H1 (cell line): ENCODE measurements at regions not wholly inside any gene's neighbourhood (a gene's known extent, or its start where the extent isn't known, plus 50 kb on each side); places are given as distances from the start of the nearest gene placed in this dataset.

ENCODE experiments used
- CTCF ChIA-PET: fragments of 300-600 bp; sonication (Branson Sonifier 250); formaldehyde crosslinking; loops from one replicate; lab custom pipeline; 2021; ENCODE audit not compliant: partially characterized antibody; lab: Charles Lee
- POLR2A ChIA-PET: fragments of 300-600 bp; sonication (Branson Sonifier 250); formaldehyde crosslinking; loops from one replicate; lab custom pipeline; 2021; ENCODE audit warnings: inconsistent platforms; ENCODE audit not compliant: partially characterized antibody; lab: Charles Lee
- DNase-seq, 2 experiments: peaks; one replicate each; pipeline versions ENCODE4 v3.0.0 to v3.0.0-alpha.2; 2010 to 2022; ENCODE audit warnings: low spot score in 2 of 2, low read depth in 1 of 2, mixed read lengths in 1 of 2
- FAIRE-seq: peaks from 2 replicates; lab custom pipeline; 2011; peaks lifted over from hg19 to GRCh38; lab: Jason Lieb, UNC
- H2AFZ ChIP-seq: 2 replicates; pipeline ENCODE4 v1.8.1; 2012; ENCODE audit warnings: low read length, inconsistent platforms
- H2AK5ac ChIP-seq: 2 replicates; pipeline ENCODE4 v1.6.1; 2013; ENCODE audit warnings: low read depth, low read length
- H2BK120ac ChIP-seq: replicated peaks from 2 replicates; pipeline ENCODE3; 2013; ENCODE audit warnings: low read depth, low read length, inconsistent platforms
- H2BK12ac ChIP-seq: 2 replicates; pipeline ENCODE4 v1.6.1; 2013; ENCODE audit warnings: low read depth, low read length
- H2BK15ac ChIP-seq: 2 replicates; pipeline ENCODE4 v1.6.1; 2013; ENCODE audit warnings: low read length
- H2BK20ac ChIP-seq: 2 replicates; pipeline ENCODE4 v1.6.1; 2013; ENCODE audit warnings: low read length
- H2BK5ac ChIP-seq: 2 replicates; pipeline ENCODE4 v1.6.1; 2013; ENCODE audit warnings: low read depth, low read length
- H3K14ac ChIP-seq: 2 replicates; pipeline ENCODE4 v1.6.1; 2013; ENCODE audit warnings: inconsistent platforms; ENCODE audit not compliant: insufficient read length
- H3K18ac ChIP-seq: 2 replicates; pipeline ENCODE4 v1.6.1; 2013; ENCODE audit warnings: low read length; ENCODE audit errors: extremely low read depth
- H3K23ac ChIP-seq: 2 replicates; pipeline ENCODE4 v1.6.1; 2013; ENCODE audit warnings: inconsistent platforms; ENCODE audit not compliant: insufficient read length
- H3K23me2 ChIP-seq: 2 replicates; pipeline ENCODE4 v1.6.1; 2013; ENCODE audit warnings: low read depth, low read length
- H3K27ac ChIP-seq: 2 replicates; pipeline ENCODE4 v1.6.1; 2011; ENCODE audit warnings: low read depth, low read length, inconsistent platforms
- H3K27me3 ChIP-seq, 4 experiments: replicated peaks in 1 of 4; 1 replicate in 1 of 4; 2 replicates in 3 of 4; pipeline versions ENCODE4 v1.6.1 to v1.8.1; 2011 to 2013; ENCODE audit warnings: low read length in 3 of 4, mild to moderate bottlenecking in 3 of 4, inconsistent platforms in 2 of 4, mixed read lengths in 2 of 4, moderate library complexity in 1 of 4; ENCODE audit not compliant: control insufficient read depth in 3 of 4, insufficient read depth in 3 of 4; ENCODE audit errors: extremely low read depth in 1 of 4
- H3K36me3 ChIP-seq, 4 experiments: 2 replicates each; pipeline versions ENCODE4 v1.6.1 to v1.8.1; 2011 to 2013; ENCODE audit warnings: mild to moderate bottlenecking in 4 of 4, low read length in 3 of 4, moderate library complexity in 2 of 4, control low read depth in 1 of 4, inconsistent platforms in 1 of 4; ENCODE audit not compliant: insufficient read depth in 4 of 4, control insufficient read depth in 2 of 4
- H3K4ac ChIP-seq: replicated peaks from 2 replicates; pipeline ENCODE3; 2013; ENCODE audit warnings: low read length, low read depth, mixed read lengths, inconsistent platforms; ENCODE audit not compliant: insufficient read length
- H3K4me1 ChIP-seq, 4 experiments: replicated peaks in 1 of 4; 1 replicate in 1 of 4; 2 replicates in 3 of 4; pipeline versions ENCODE4 v1.6.1 to v1.8.1; 2011 to 2013; ENCODE audit warnings: low read length in 3 of 4, inconsistent platforms in 2 of 4, mixed read lengths in 1 of 4; ENCODE audit not compliant: insufficient read depth in 4 of 4, control insufficient read depth in 3 of 4
- H3K4me2 ChIP-seq, 2 experiments: 2 replicates each; pipeline versions ENCODE4 v1.6.1 to v1.8.1; 2011 to 2013; ENCODE audit warnings: low read depth in 2 of 2, low read length in 2 of 2, control low read depth in 1 of 2, inconsistent platforms in 1 of 2, mild to moderate bottlenecking in 1 of 2; ENCODE audit not compliant: insufficient read depth in 1 of 2
- H3K4me3 ChIP-seq, 4 experiments: fragments of 200-600, 300-600 bp in 1 of 4; sonication (generic), shearing (Covaris generic), sonication (Bioruptor Twin) in 1 of 4; 2 replicates each; pipeline versions ENCODE4 v1.5.1 to v1.8.1; 2011 to 2016; ENCODE audit warnings: low read length in 4 of 4, low read depth in 3 of 4, control low read depth in 2 of 4, inconsistent platforms in 2 of 4, mild to moderate bottlenecking in 2 of 4, mixed read lengths in 1 of 4, moderate library complexity in 1 of 4; ENCODE audit not compliant: insufficient read depth in 2 of 4; ENCODE audit errors: extremely low read depth in 1 of 4
- H3K56ac ChIP-seq: replicated peaks from 2 replicates; pipeline ENCODE3; 2013; ENCODE audit warnings: low read depth, mild to moderate bottlenecking, mixed read lengths, low read length, inconsistent platforms; ENCODE audit not compliant: insufficient read length
- H3K79me1 ChIP-seq: 2 replicates; pipeline ENCODE4 v1.6.1; 2013; ENCODE audit warnings: low read depth, low read length, control low read depth
- H3K79me2 ChIP-seq, 2 experiments: 2 replicates each; pipeline versions ENCODE4 v1.6.1 to v1.8.1; 2012 to 2013; ENCODE audit warnings: low read length in 2 of 2, mild to moderate bottlenecking in 2 of 2, inconsistent platforms in 1 of 2; ENCODE audit not compliant: insufficient read depth in 2 of 2, control insufficient read depth in 1 of 2
- H3K9ac ChIP-seq, 4 experiments: replicated peaks in 1 of 4; 1 replicate in 1 of 4; 2 replicates in 3 of 4; pipeline versions ENCODE4 v1.6.1 to v1.8.1; 2011 to 2013; ENCODE audit warnings: low read depth in 3 of 4, low read length in 3 of 4, control low read depth in 2 of 4, mild to moderate bottlenecking in 2 of 4, moderate library complexity in 2 of 4, inconsistent platforms in 1 of 4; ENCODE audit errors: extremely low read depth in 1 of 4
- H3K9me3 ChIP-seq, 2 experiments: 2 replicates each; pipeline versions ENCODE4 v1.6.1 to v1.8.1; 2012 to 2013; ENCODE audit warnings: mild to moderate bottlenecking in 2 of 2, moderate library complexity in 2 of 2, control low read depth in 1 of 2, inconsistent platforms in 1 of 2, low read depth in 1 of 2, low read length in 1 of 2, mixed read lengths in 1 of 2; ENCODE audit not compliant: insufficient read depth in 2 of 2
- H4K20me1 ChIP-seq, 2 experiments: replicated peaks in 1 of 2; 2 replicates each; pipeline versions ENCODE3 to v1.8.1; 2011 to 2013; ENCODE audit warnings: inconsistent platforms in 2 of 2, low read length in 2 of 2, mild to moderate bottlenecking in 1 of 2; ENCODE audit not compliant: insufficient read depth in 2 of 2, control insufficient read depth in 1 of 2
- H4K5ac ChIP-seq: 2 replicates; pipeline ENCODE4 v1.6.1; 2013; ENCODE audit warnings: low read length, low read depth, mixed read lengths, inconsistent platforms; ENCODE audit not compliant: insufficient read length
- H4K8ac ChIP-seq: 2 replicates; pipeline ENCODE4 v1.8.0; 2013; ENCODE audit warnings: mild to moderate bottlenecking, moderate library complexity, low read length, inconsistent platforms; ENCODE audit not compliant: insufficient read depth; ENCODE audit errors: extremely low read depth
- H4K91ac ChIP-seq: replicated peaks from 2 replicates; pipeline ENCODE3; 2013; ENCODE audit warnings: low read length, mixed read lengths, inconsistent platforms; ENCODE audit not compliant: insufficient read length
- BRCA1 ChIP-seq: IDR thresholded peaks from 2 replicates; pipeline ENCODE4 v1.6.1; 2012; ENCODE audit warnings: low read depth, low read length, improper control_type of control experiment
- EGR1 ChIP-seq: IDR thresholded peaks from 2 replicates; pipeline ENCODE4 v1.6.1; 2011; ENCODE audit warnings: low read depth, low read length, borderline replicate concordance
- EZH2 ChIP-seq: fragments of 200-600 bp; sonication (generic); IDR thresholded peaks from 2 replicates; pipeline ENCODE4 v1.7.1; 2012; ENCODE audit warnings: low read depth, mild to moderate bottlenecking, moderate library complexity, low read length, inconsistent platforms; ENCODE audit not compliant: severe bottlenecking
- KDM5A ChIP-seq: fragments of 200-600 bp; IDR thresholded peaks from 2 replicates; pipeline ENCODE4 v1.7.1; 2012; ENCODE audit warnings: mild to moderate bottlenecking, low read length, inconsistent platforms, mixed read lengths
- MAFK ChIP-seq: IDR thresholded peaks from 2 replicates; pipeline ENCODE4 v1.6.1; 2012; ENCODE audit warnings: low read depth, mild to moderate bottlenecking, improper control_type of control experiment, low read length
- POLR2AphosphoS5 ChIP-seq: IDR thresholded peaks from 2 replicates; pipeline ENCODE4 v1.6.1; 2011; ENCODE audit warnings: low read depth, low read length
- RAD21 ChIP-seq, 2 experiments: IDR thresholded peaks in 1 of 2; conservative IDR thresholded peaks in 1 of 2; 2 replicates each; pipeline ENCODE4 v1.6.1; 2011; ENCODE audit warnings: low read depth in 2 of 2, low read length in 2 of 2, improper control_type of control experiment in 1 of 2, inconsistent platforms in 1 of 2, mild to moderate bottlenecking in 1 of 2, moderate library complexity in 1 of 2
- RBBP5 ChIP-seq: IDR thresholded peaks from 2 replicates; pipeline ENCODE4 v1.7.1; 2012; ENCODE audit warnings: low read depth, mild to moderate bottlenecking, inconsistent platforms, low read length, moderate library complexity, borderline replicate concordance
- RFX5 ChIP-seq: IDR thresholded peaks from 2 replicates; pipeline ENCODE4 v1.6.1; 2011; ENCODE audit warnings: low read depth, low read length, improper control_type of control experiment, borderline replicate concordance
- SP1 ChIP-seq: IDR thresholded peaks from 2 replicates; pipeline ENCODE4 v1.6.1; 2011; ENCODE audit warnings: low read depth, low read length
- TAF7 ChIP-seq: optimal IDR thresholded peaks from 2 replicates; pipeline ENCODE3; 2011; ENCODE audit warnings: low read depth, mild to moderate bottlenecking, inconsistent platforms, low read length, moderate library complexity, borderline replicate concordance
- TBP ChIP-seq: IDR thresholded peaks from 2 replicates; pipeline ENCODE4 v1.6.1; 2011; ENCODE audit warnings: low read depth, low read length, improper control_type of control experiment
- WGBS, 2 experiments: shearing (Covaris generic) in 1 of 2; methylation state at CpG; one replicate each; pipeline versions ENCODE4 v1.1.6 to v1.1.7; 2013 to 2015; ENCODE audit warnings: low lambda C conversion rate in 2 of 2, mixed read lengths in 2 of 2, inconsistent platforms in 1 of 2, low coverage in 1 of 2, missing lambda C conversion rate in 1 of 2; ENCODE audit not compliant: insufficient replicate concordance in 2 of 2, insufficient coverage in 1 of 2, insufficient read length in 1 of 2; ENCODE audit errors: extremely low coverage in 1 of 2, missing lambda C conversion rate in 1 of 2; 5-methylcytosine and 5-hydroxymethylcytosine counted together
- TF ChIP-seq, protein P1 (sequence below): IDR thresholded peaks from 2 replicates; pipeline ENCODE4 v1.6.1; 2011; ENCODE audit warnings: low read length, improper control_type of control experiment

DNA sequence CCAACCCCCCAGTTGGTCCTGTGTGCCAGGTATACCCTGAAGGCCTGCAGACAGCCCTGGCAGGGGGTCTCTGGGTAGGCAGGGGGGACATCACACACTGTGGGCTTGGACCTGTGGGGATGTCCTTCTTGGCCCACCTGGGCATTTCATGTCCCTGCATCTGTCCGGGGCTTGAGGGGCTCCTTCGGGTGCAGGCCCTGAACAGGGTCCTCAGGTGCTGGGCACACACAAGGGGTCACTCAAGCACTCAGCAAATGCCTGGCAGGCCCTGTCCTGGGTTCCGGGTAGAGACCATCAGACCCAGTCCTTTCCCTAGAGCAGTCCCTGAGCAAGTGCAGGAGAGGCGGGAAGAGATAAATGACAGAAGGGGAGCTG lies 70.5 kb upstream of the WNT11 start:
- Histone ChIP-seq H2BK120ac (no peak overlapping the region), H3K23ac (no peak overlapping the region), H3K79me1 (no peaks in the 10 kb centered on the region), H4K5ac (no peak overlapping the region), H2AFZ (no peak overlapping the region), H3K27me3 (peaks cover 0 to 7% (median 2%) of the 10 kb centered on the region in 4 experiments; a peak in 3 of 7 replicates), H2BK20ac (no peak overlapping the region), H3K36me3 (no peaks in the 10 kb centered on the region), H3K23me2 (no peaks in the 10 kb centered on the region), H3K18ac (no peak overlapping the region; the same call in none of the 2 replicates), H4K8ac (no peak overlapping the region), H2BK5ac (0 out of 2 replicates have a peak overlapping the region, but pooled peaks have one; percentile 16), H2BK15ac (no peak overlapping the region), H3K14ac (no peak overlapping the region), H4K91ac (no peak overlapping the region), H3K9ac (no peak overlapping the region), H3K4me2 (no peak overlapping the region), H3K27ac (no peak overlapping the region), H3K56ac (no peak overlapping the region), H3K9me3 (peaks cover 0 to 6% of the 10 kb centered on the region in 2 experiments; a peak in 2 of 4 replicates), H3K4me3 (no peak overlapping the region), H4K20me1 (no peaks in the 10 kb centered on the region), H3K4me1 (peaks cover 5 to 22% (median 8%) of the 10 kb centered on the region in 4 experiments), H2BK12ac (peak overlapping the region; percentile 27; the same call in 1 of the 2 replicates), H3K4ac (no peak overlapping the region), H2AK5ac (no peak overlapping the region), H3K79me2 (no peaks in the 10 kb centered on the region)
- no peak for FAIRE-seq
- CTCF ChIA-PET = interaction anchor here (1.0 to 2.4 kb wide), 5 partner anchors 8 to 66 kb away, joined by 3 to 9 read pairs (median 4); no protein-coding TSS in a partner anchor
- WGBS, 2 experiments = 82% methylated on average over 4 of the region's 4 CpGs; no CpG with 5 or more reads in 1 of the 2 experiments
- POLR2A ChIA-PET = interaction anchor here (0.8 kb wide), 1 partner anchor 18 kb away, joined by 3 read pairs; no protein-coding TSS in a partner anchor
- no peak for DNase-seq
- TF ChIP-seq RFX5 (no peak), SP1 (no peak), EGR1 (no peak), EZH2 (no peak), TBP (no peak), TAF7 (no peak), RAD21 (IDR thresholded peaks at IDR 0.05 in 1 of 2, conservative IDR thresholded peaks at IDR 0.05 in 1 of 2; ENCODE audit: low read depth in 2 of 2, low read length in 2 of 2) (no peak), KDM5A (no peak), RBBP5 (no peak), POLR2AphosphoS5 (no peak), MAFK (no peak), BRCA1 (no peak)
- TF ChIP-seq, protein P1, sequence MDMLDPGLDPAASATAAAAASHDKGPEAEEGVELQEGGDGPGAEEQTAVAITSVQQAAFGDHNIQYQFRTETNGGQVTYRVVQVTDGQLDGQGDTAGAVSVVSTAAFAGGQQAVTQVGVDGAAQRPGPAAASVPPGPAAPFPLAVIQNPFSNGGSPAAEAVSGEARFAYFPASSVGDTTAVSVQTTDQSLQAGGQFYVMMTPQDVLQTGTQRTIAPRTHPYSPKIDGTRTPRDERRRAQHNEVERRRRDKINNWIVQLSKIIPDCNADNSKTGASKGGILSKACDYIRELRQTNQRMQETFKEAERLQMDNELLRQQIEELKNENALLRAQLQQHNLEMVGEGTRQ = no peak
